ENCODE measurements at regions not wholly inside any gene's neighbourhood (a gene's known extent, or its start where the extent isn't known, plus 50 kb on each side); places are given as distances from the start of the nearest gene placed in this dataset.

- TF ChIP-seq, protein P1, sequence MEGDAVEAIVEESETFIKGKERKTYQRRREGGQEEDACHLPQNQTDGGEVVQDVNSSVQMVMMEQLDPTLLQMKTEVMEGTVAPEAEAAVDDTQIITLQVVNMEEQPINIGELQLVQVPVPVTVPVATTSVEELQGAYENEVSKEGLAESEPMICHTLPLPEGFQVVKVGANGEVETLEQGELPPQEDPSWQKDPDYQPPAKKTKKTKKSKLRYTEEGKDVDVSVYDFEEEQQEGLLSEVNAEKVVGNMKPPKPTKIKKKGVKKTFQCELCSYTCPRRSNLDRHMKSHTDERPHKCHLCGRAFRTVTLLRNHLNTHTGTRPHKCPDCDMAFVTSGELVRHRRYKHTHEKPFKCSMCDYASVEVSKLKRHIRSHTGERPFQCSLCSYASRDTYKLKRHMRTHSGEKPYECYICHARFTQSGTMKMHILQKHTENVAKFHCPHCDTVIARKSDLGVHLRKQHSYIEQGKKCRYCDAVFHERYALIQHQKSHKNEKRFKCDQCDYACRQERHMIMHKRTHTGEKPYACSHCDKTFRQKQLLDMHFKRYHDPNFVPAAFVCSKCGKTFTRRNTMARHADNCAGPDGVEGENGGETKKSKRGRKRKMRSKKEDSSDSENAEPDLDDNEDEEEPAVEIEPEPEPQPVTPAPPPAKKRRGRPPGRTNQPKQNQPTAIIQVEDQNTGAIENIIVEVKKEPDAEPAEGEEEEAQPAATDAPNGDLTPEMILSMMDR (IDR thresholded peaks at IDR 0.05; ENCODE audit: low read depth, low read length): no peak
- in situ Hi-C loops (cut with HindIII; ENCODE audit: low sequenced_read_pairs): no loop called here
- H3K4me3 ChIP-seq (ENCODE audit: low read depth, low read length): no peak overlapping the region
- peak; percentile 26 for DNase-seq (ENCODE audit: low read depth, low spot score)
Measured at GRCh38 chr4:24644983-24645764, 60.8 kb upstream of the DHX15 start.

GRCh38 chr4:24645765-24646550, 61.6 kb upstream of the DHX15 start:
- TF ChIP-seq, protein P1 (IDR thresholded peaks at IDR 0.05; ENCODE audit: low read depth, low read length): no peak
- no peak overlapping the region for H3K4me3 ChIP-seq (ENCODE audit: low read depth, low read length)
- no peak for DNase-seq (ENCODE audit: low read depth, low spot score)
- in situ Hi-C loops (cut with HindIII; ENCODE audit: low sequenced_read_pairs): no loop called here

DNA sequence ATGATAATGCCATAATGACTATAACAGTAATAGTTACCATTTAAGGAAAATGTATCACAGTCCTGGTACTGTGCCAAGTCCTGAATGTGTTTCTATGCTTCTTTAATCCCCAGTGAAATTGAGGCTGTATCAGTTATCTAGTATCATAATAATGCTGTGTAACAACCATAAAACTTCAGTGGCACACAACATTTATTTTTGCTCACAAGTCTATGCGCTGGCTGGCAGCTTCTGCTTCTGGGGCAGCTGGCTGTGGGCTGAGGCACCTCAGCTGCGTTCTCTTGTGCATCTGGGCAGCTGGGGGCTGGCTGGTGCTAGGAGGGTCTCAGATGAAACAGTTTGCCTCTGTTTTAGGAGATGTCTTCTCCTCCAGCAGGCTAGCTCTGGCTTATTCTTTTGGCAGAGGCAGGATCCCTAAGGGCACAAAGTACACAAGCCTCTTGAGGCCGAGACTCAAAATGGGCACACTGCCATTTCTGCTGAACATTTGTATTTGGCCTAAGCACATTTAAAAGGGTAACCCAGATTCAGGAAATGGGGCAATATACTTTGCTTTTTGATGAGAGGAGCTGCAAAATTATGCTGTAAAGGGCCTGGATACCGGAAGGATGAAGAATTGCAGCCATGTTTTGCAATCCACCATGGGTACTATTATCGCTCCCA, 62.6 kb upstream of the DHX15 start:
- TF ChIP-seq, protein P1 (IDR thresholded peaks at IDR 0.05; ENCODE audit: low read depth, low read length): no peak
- in situ Hi-C loops (cut with HindIII; ENCODE audit: low sequenced_read_pairs): no loop called here
- DNase-seq (ENCODE audit: low read depth, low spot score): no peak

DNA sequence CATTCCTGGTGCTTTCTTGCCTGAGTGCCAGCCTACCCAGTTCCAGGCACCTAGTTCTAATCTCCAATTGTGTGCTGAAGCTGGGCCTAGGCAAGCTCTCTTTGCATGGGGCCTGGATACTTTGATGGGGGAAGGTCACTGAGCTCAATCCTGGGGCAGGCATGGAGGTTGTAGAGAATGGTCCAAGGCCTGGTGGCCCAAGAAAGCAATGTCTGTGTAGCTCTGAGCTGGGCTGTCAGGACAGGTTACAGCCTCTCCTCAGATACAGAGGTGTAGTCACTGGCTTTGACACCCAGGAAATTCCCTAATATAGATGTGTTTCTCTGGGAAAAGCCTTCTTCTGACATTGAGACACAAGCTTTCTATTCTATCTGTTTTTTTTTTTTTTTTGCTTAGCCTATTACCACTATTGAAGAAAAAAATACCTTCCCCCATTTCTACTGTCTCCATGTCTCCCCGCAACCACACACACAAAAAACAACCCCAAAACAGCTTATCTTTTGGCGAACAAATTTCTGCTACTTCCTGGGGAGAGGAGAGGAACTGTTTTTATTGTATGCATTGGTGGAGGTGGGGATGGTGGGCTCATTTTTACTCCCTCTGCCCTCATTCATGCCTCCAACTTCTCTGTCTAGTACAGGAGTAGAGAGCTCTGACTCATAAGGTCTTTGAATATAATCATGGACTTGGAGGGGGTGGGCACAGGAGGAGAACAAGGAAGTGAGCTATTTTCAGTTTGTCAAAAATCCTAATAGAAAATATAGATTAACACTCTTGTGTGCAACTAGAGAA, 66.7 kb upstream of the DHX15 start:
- TF ChIP-seq, protein P1 (IDR thresholded peaks at IDR 0.05; ENCODE audit: low read depth, low read length): no peak
- no peak overlapping the region for H3K4me3 ChIP-seq (ENCODE audit: low read depth, low read length)
- in situ Hi-C loops (cut with HindIII; ENCODE audit: low sequenced_read_pairs): no loop called here
- no peak for DNase-seq (ENCODE audit: low read depth, low spot score)

More for the DNA sequence above, 62.6 kb upstream of the DHX15 start:
- no peak overlapping the region for H3K4me3 ChIP-seq (ENCODE audit: low read depth, low read length)

DNA sequence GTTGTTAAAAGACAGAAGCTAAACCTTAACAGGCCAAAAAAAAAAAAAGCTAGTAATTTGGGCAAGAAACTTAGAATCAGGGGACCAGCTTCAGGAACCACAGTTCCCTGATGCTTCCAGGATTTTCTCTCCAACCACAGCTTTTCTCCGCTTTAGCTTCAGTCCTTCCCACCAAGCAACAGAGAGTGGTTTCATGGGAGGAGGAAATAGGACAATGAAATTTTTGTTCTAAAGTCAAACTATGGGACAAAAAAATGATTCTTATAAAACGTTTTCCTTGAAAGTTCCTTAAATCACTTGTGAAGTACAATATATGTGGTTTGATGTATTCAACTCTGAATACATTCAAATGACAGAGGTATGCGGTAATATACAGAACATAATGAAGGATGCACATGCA, 71.0 kb upstream of the DHX15 start:
- TF ChIP-seq, protein P1 (IDR thresholded peaks at IDR 0.05; ENCODE audit: low read depth, low read length): no peak
- no peak overlapping the region for H3K4me3 ChIP-seq (ENCODE audit: low read depth, low read length)
- in situ Hi-C loops (cut with HindIII; ENCODE audit: low sequenced_read_pairs): no loop called here
- DNase-seq (ENCODE audit: low read depth, low spot score): no peak

GRCh38 chr4:24655971-24656370, 71.6 kb upstream of the DHX15 start:
- in situ Hi-C loops (cut with HindIII; ENCODE audit: low sequenced_read_pairs): no loop called here
- DNase-seq (ENCODE audit: low read depth, low spot score): no peak
- no peak overlapping the region for H3K4me3 ChIP-seq (ENCODE audit: low read depth, low read length)
- TF ChIP-seq, protein P1 (IDR thresholded peaks at IDR 0.05; ENCODE audit: low read depth, low read length): no peak
